Right atrium auricular region (tissue), 2 donors: ENCODE measurements at regions not wholly inside any gene's neighbourhood (a gene's known extent, or its start where the extent isn't known, plus 50 kb on each side); places are given as distances from the start of the nearest gene placed in this dataset.

Experiments
- DNase-seq: peaks from one replicate; pipeline ENCODE4 v3.0.0-alpha.2; 2019; ENCODE audit warnings: low spot score
- H3K27ac ChIP-seq, 2 donors: fragments of 200-600 bp; sonication (generic); 1 replicate in 1 of 2; 2 replicates in 1 of 2; pipeline ENCODE4 v1.5.1; 2016 to 2019
- H3K27me3 ChIP-seq, 2 donors: fragments of 200-600 bp; sonication (generic); one replicate each; pipeline versions ENCODE4 v1.5.1 to v1.6.0; 2017 to 2019
- H3K36me3 ChIP-seq: fragments of 200-600 bp; sonication (generic); one replicate; pipeline ENCODE4 v1.5.1; 2016
- H3K4me1 ChIP-seq, 2 donors: fragments of 200-600 bp; sonication (generic); one replicate each; pipeline versions ENCODE4 v1.5.1 to v1.6.0; 2017 to 2019
- H3K4me3 ChIP-seq, 2 donors: fragments of 200-600 bp; sonication (generic); 1 replicate in 1 of 2; 2 replicates in 1 of 2; pipeline ENCODE4 v1.5.1; 2017 to 2019; ENCODE audit warnings: mild to moderate bottlenecking in 1 of 2, moderate library complexity in 1 of 2
- H3K9me3 ChIP-seq, 2 donors: fragments of 200-600 bp; sonication (generic); one replicate each; pipeline ENCODE4 v1.5.1; 2019
- CTCF ChIP-seq, 2 donors: fragments of 200-600 bp; sonication (generic); IDR thresholded peaks; one replicate each; pipeline ENCODE4 v1.5.1; 2019; ENCODE audit warnings: antibody characterized with exemption in 2 of 2

- H3K27ac ChIP-seq: no peak overlapping the region
- H3K4me1 ChIP-seq: peaks cover 0 to 9% of the 10 kb centered on the region in 2 donors
- H3K4me3 ChIP-seq: no peak overlapping the region
- no peak for DNase-seq
- no peaks in the 10 kb centered on the region for H3K36me3 ChIP-seq
- H3K9me3 ChIP-seq: no peaks in the 10 kb centered on the region
- no peak for TF ChIP-seq CTCF (IDR thresholded peaks at IDR 0.05)
- H3K27me3 ChIP-seq: no peaks in the 10 kb centered on the region
Observed at GRCh38 chr10:62625484-62625883, 179.0 kb upstream of the ADO start.

- Histone ChIP-seq H3K27me3 (no peaks in the 10 kb centered on the region), H3K36me3 (no peaks in the 10 kb centered on the region), H3K27ac (no peak overlapping the region), H3K4me1 (peaks cover 0 to 9% of the 10 kb centered on the region in 2 donors), H3K9me3 (no peaks in the 10 kb centered on the region), H3K4me3 (no peak overlapping the region)
- DNase-seq: no peak
- TF ChIP-seq CTCF (IDR thresholded peaks at IDR 0.05): no peak
Observed at GRCh38 chr10:62626079-62626478, 178.4 kb upstream of the ADO start.

GRCh38 chr10:62626817-62627216, 177.7 kb upstream of the ADO start:
- Histone ChIP-seq H3K36me3 (no peaks in the 10 kb centered on the region), H3K4me3 (no peak overlapping the region), H3K27ac (no peak overlapping the region), H3K4me1 (peaks cover 0 to 9% of the 10 kb centered on the region in 2 donors), H3K9me3 (no peaks in the 10 kb centered on the region), H3K27me3 (no peaks in the 10 kb centered on the region)
- TF ChIP-seq CTCF (IDR thresholded peaks at IDR 0.05): no peak
- DNase-seq: no peak

GRCh38 chr10:62627983-62628382, 176.5 kb upstream of the ADO start:
- peaks cover 0 to 16% of the 10 kb centered on the region in 2 donors for H3K4me1 ChIP-seq
- H3K9me3 ChIP-seq: no peaks in the 10 kb centered on the region
- DNase-seq: no peak
- H3K36me3 ChIP-seq: no peaks in the 10 kb centered on the region
- no peak overlapping the region for H3K4me3 ChIP-seq
- no peak overlapping the region for H3K27ac ChIP-seq
- no peak for TF ChIP-seq CTCF (IDR thresholded peaks at IDR 0.05)
- no peaks in the 10 kb centered on the region for H3K27me3 ChIP-seq

GRCh38 chr10:62631241-62631640, 173.3 kb upstream of the ADO start:
- H3K4me3 ChIP-seq: no peak overlapping the region
- no peak for DNase-seq
- no peak overlapping the region for H3K27ac ChIP-seq
- no peaks in the 10 kb centered on the region for H3K36me3 ChIP-seq
- H3K4me1 ChIP-seq: peaks cover 0 to 17% of the 10 kb centered on the region in 2 donors
- H3K9me3 ChIP-seq: no peaks in the 10 kb centered on the region
- TF ChIP-seq CTCF (IDR thresholded peaks at IDR 0.05): no peak
- no peaks in the 10 kb centered on the region for H3K27me3 ChIP-seq

GRCh38 chr10:62632071-62632809, 172.3 kb upstream of the ADO start:
- Histone ChIP-seq H3K4me3 (no peak overlapping the region), H3K4me1 (peaks cover 0 to 15% of the 10 kb centered on the region in 2 donors), H3K9me3 (no peaks in the 10 kb centered on the region), H3K36me3 (no peaks in the 10 kb centered on the region), H3K27me3 (no peaks in the 10 kb centered on the region), H3K27ac (peak overlapping the region; percentile 9 to 47)
- no peak for TF ChIP-seq CTCF (IDR thresholded peaks at IDR 0.05)
- peak; percentile 70 for DNase-seq
